DND-41 (cell line): ENCODE measurements at regions not wholly inside any gene's neighbourhood (a gene's known extent, or its start where the extent isn't known, plus 50 kb on each side); places are given as distances from the start of the nearest gene placed in this dataset.

Experiments used
- ATAC-seq: fragments of 200-7000 bp; cut with Tn5 transposase; 3 replicates; pipeline ENCODE4 v1.9.1; 2021; ENCODE audit warnings: low read depth; ENCODE audit not compliant: insufficient read depth
- DNase-seq: peaks from one replicate; pipeline ENCODE4 v3.0.0-alpha.2; 2020
- H2AFZ ChIP-seq: 2 replicates; pipeline ENCODE4 v1.6.0; 2012; ENCODE audit warnings: low read depth, low read length
- H3K27ac ChIP-seq: 2 replicates; pipeline ENCODE4 v1.5.1; 2012; ENCODE audit warnings: low read length, inconsistent platforms
- H3K27me3 ChIP-seq: fragments of 200-600 bp; sonication (generic); 2 replicates; pipeline ENCODE4 v1.6.0; 2012; ENCODE audit warnings: low read length, mild to moderate bottlenecking, inconsistent platforms; ENCODE audit not compliant: insufficient read depth, poor library complexity
- H3K36me3 ChIP-seq: 2 replicates; pipeline ENCODE4 v1.5.1; 2012; ENCODE audit warnings: low read length, inconsistent platforms; ENCODE audit not compliant: insufficient read depth
- H3K4me1 ChIP-seq: 2 replicates; pipeline ENCODE4 v1.5.1; 2012; ENCODE audit warnings: mild to moderate bottlenecking, low read length; ENCODE audit not compliant: insufficient read depth
- H3K4me2 ChIP-seq: 2 replicates; pipeline ENCODE4 v1.6.0; 2012; ENCODE audit warnings: mild to moderate bottlenecking, moderate library complexity, low read length, inconsistent platforms; ENCODE audit not compliant: insufficient read depth
- H3K4me3 ChIP-seq, 2 experiments: fragments of 200-600 bp in 1 of 2; shearing (Covaris generic) in 1 of 2; 2 replicates each; pipeline ENCODE4 v1.5.1; 2012 to 2016; ENCODE audit warnings: inconsistent platforms in 2 of 2, low read length in 2 of 2, mild to moderate bottlenecking in 2 of 2, low read depth in 1 of 2, moderate library complexity in 1 of 2
- H3K79me2 ChIP-seq: 2 replicates; pipeline ENCODE4 v1.6.0; 2012; ENCODE audit warnings: low read length, inconsistent platforms; ENCODE audit not compliant: insufficient read depth
- H3K9ac ChIP-seq: 2 replicates; pipeline ENCODE4 v1.6.0; 2012; ENCODE audit warnings: low read depth, mild to moderate bottlenecking, inconsistent platforms, low read length, moderate library complexity
- H3K9me3 ChIP-seq: 2 replicates; pipeline ENCODE4 v1.5.1; 2012; ENCODE audit warnings: low read length, moderate library complexity, mild to moderate bottlenecking, inconsistent platforms; ENCODE audit not compliant: insufficient read depth, severe bottlenecking
- H4K20me1 ChIP-seq: 2 replicates; pipeline ENCODE4 v1.6.0; 2012; ENCODE audit warnings: low read length; ENCODE audit not compliant: insufficient read depth
- CTCF ChIP-seq: IDR thresholded peaks from 2 replicates; pipeline ENCODE4 v1.5.1; 2012; ENCODE audit warnings: borderline replicate concordance, low read length, moderate library complexity, mild to moderate bottlenecking; ENCODE audit not compliant: poor library complexity, severe bottlenecking; ENCODE audit errors: extremely low read depth
- EZH2 ChIP-seq: IDR thresholded peaks from 3 replicates; pipeline ENCODE4 v1.6.1; 2012; ENCODE audit warnings: borderline replicate concordance, low read depth, mild to moderate bottlenecking, moderate library complexity, low read length, inconsistent platforms; ENCODE audit not compliant: severe bottlenecking

GRCh38 chr6:48472091-48472490 is 361.1 kb upstream of the PTCHD4 start:
- H4K20me1 ChIP-seq = no peaks in the 10 kb centered on the region
- H3K79me2 ChIP-seq = no peaks in the 10 kb centered on the region
- no peak overlapping the region for H3K9ac ChIP-seq
- H3K27ac ChIP-seq = no peak overlapping the region
- ATAC-seq (no peak), DNase-seq (no peak)
- no peaks in the 10 kb centered on the region for H3K27me3 ChIP-seq
- no peak overlapping the region for H2AFZ ChIP-seq
- no peaks in the 10 kb centered on the region for H3K9me3 ChIP-seq
- no peaks in the 10 kb centered on the region for H3K36me3 ChIP-seq
- H3K4me3 ChIP-seq = no peak overlapping the region
- TF ChIP-seq EZH2 (no peak), CTCF (no peak)
- no peak overlapping the region for H3K4me2 ChIP-seq
- no peaks in the 10 kb centered on the region for H3K4me1 ChIP-seq

- H3K4me2 ChIP-seq = no peak overlapping the region
- H3K4me1 ChIP-seq = no peaks in the 10 kb centered on the region
- H3K27me3 ChIP-seq = no peaks in the 10 kb centered on the region
- H3K9ac ChIP-seq = no peak overlapping the region
- H3K36me3 ChIP-seq = no peaks in the 10 kb centered on the region
- TF ChIP-seq CTCF (no peak), EZH2 (no peak)
- H3K4me3 ChIP-seq = no peak overlapping the region
- ATAC-seq = no peak
- H3K9me3 ChIP-seq = no peaks in the 10 kb centered on the region
- DNase-seq = no peak
- H3K27ac ChIP-seq = no peak overlapping the region
- H3K79me2 ChIP-seq = no peaks in the 10 kb centered on the region
- H2AFZ ChIP-seq = no peak overlapping the region
- H4K20me1 ChIP-seq = no peaks in the 10 kb centered on the region
Measured at GRCh38 chr6:48471326-48471725, 360.3 kb upstream of the PTCHD4 start.

- DNase-seq (no peak), ATAC-seq (no peak)
- Histone ChIP-seq H3K27me3 (no peaks in the 10 kb centered on the region), H3K27ac (no peak overlapping the region), H3K9me3 (peaks cover 4% of the 10 kb centered on the region), H3K4me2 (no peak overlapping the region), H4K20me1 (no peaks in the 10 kb centered on the region), H3K4me1 (no peaks in the 10 kb centered on the region), H3K36me3 (no peaks in the 10 kb centered on the region), H3K9ac (no peak overlapping the region), H2AFZ (no peak overlapping the region), H3K79me2 (no peaks in the 10 kb centered on the region), H3K4me3 (no peak overlapping the region)
- TF ChIP-seq CTCF (no peak), EZH2 (no peak)
Measured at GRCh38 chr6:48449002-48449401, 338.0 kb upstream of the PTCHD4 start.

- ATAC-seq = no peak
- Histone ChIP-seq H3K36me3 (no peaks in the 10 kb centered on the region), H3K4me2 (no peak overlapping the region), H3K4me1 (no peaks in the 10 kb centered on the region), H4K20me1 (no peaks in the 10 kb centered on the region), H3K27me3 (no peaks in the 10 kb centered on the region), H3K27ac (no peak overlapping the region), H3K9ac (no peak overlapping the region), H3K4me3 (no peak overlapping the region), H2AFZ (no peak overlapping the region), H3K9me3 (peaks cover 4% of the 10 kb centered on the region), H3K79me2 (no peaks in the 10 kb centered on the region)
- DNase-seq = no peak
- TF ChIP-seq EZH2 = no peak
- TF ChIP-seq CTCF = no peak
Measured at GRCh38 chr6:48447251-48447650, 336.3 kb upstream of the PTCHD4 start.
